OCI-LY1 (cell line): ENCODE measurements at regions not wholly inside any gene's neighbourhood (a gene's known extent, or its start where the extent isn't known, plus 50 kb on each side); places are given as distances from the start of the nearest gene placed in this dataset.

Experiments used
- CTCF ChIP-seq: fragments of 200-600 bp; sonication (generic), shearing (Covaris generic); IDR thresholded peaks from 2 replicates; pipeline ENCODE4 v1.5.1; 2017; ENCODE audit warnings: mild to moderate bottlenecking, antibody characterized with exemption, low read length, moderate library complexity, mixed read lengths
- EZH2 ChIP-seq: fragments of 200-600 bp; sonication (generic), shearing (Covaris generic); IDR thresholded peaks from 2 replicates; pipeline ENCODE4 v1.8.0; 2017; ENCODE audit warnings: borderline replicate concordance, mixed run types, mild to moderate bottlenecking, antibody characterized with exemption, low read length, moderate library complexity, mixed read lengths

GRCh38 chr18:78611869-78612268 is 367.7 kb upstream of the SALL3 start:
- no peak for TF ChIP-seq CTCF
- TF ChIP-seq EZH2 = no peak
